Muscle layer of colon (tissue), 2 donors: ENCODE measurements at regions not wholly inside any gene's neighbourhood (a gene's known extent, or its start where the extent isn't known, plus 50 kb on each side); places are given as distances from the start of the nearest gene placed in this dataset.

Source experiments
- H3K27ac ChIP-seq: one replicate; pipeline ENCODE4 v1.7.0; 2013; ENCODE audit warnings: low read depth, mild to moderate bottlenecking, low read length, moderate library complexity
- H3K27me3 ChIP-seq, 2 donors: one replicate each; pipeline ENCODE4 v1.7.0; 2013; ENCODE audit warnings: low read length in 2 of 2, mild to moderate bottlenecking in 2 of 2; ENCODE audit not compliant: insufficient read depth in 2 of 2, control insufficient read depth in 1 of 2
- H3K36me3 ChIP-seq: one replicate; pipeline ENCODE4 v1.7.0; 2013; ENCODE audit warnings: mild to moderate bottlenecking, low read length; ENCODE audit not compliant: insufficient read depth
- H3K4me1 ChIP-seq: one replicate; pipeline ENCODE4 v1.7.0; 2013; ENCODE audit warnings: mild to moderate bottlenecking, low read length; ENCODE audit not compliant: insufficient read depth
- H3K4me3 ChIP-seq, 2 donors: one replicate each; pipeline ENCODE4 v1.7.0; 2013; ENCODE audit warnings: low read length in 2 of 2, low read depth in 1 of 2, mild to moderate bottlenecking in 1 of 2, moderate library complexity in 1 of 2
- H3K9ac ChIP-seq: one replicate; pipeline ENCODE4 v1.7.0; 2013; ENCODE audit warnings: low read length
- H3K9me3 ChIP-seq: one replicate; pipeline ENCODE4 v1.7.0; 2013; ENCODE audit warnings: mild to moderate bottlenecking, low read length
- donor health status: abdominal sarcoma.
- donor health status: Adenocarcinoma of cecum.

- H3K4me3 ChIP-seq: no peak overlapping the region
- H3K4me1 ChIP-seq: no peaks in the 10 kb centered on the region
- no peaks in the 10 kb centered on the region for H3K36me3 ChIP-seq
- no peak overlapping the region for H3K9ac ChIP-seq
- H3K27ac ChIP-seq: no peak overlapping the region
- no peaks in the 10 kb centered on the region for H3K27me3 ChIP-seq
- no peaks in the 10 kb centered on the region for H3K9me3 ChIP-seq
Observed at GRCh38 chr2:146804288-146804687, 1040.5 kb upstream of the ACVR2A start.

GRCh38 chr2:146801886-146802285 is 1042.9 kb upstream of the ACVR2A start:
- Histone ChIP-seq H3K9me3 (no peaks in the 10 kb centered on the region), H3K36me3 (no peaks in the 10 kb centered on the region), H3K4me1 (no peaks in the 10 kb centered on the region), H3K27me3 (no peaks in the 10 kb centered on the region), H3K4me3 (no peak overlapping the region), H3K27ac (no peak overlapping the region), H3K9ac (no peak overlapping the region)

GRCh38 chr2:146786396-146786795 is 1058.4 kb upstream of the ACVR2A start:
- Histone ChIP-seq H3K27ac (no peak overlapping the region), H3K4me1 (peaks cover 27% of the 10 kb centered on the region), H3K27me3 (no peaks in the 10 kb centered on the region), H3K9ac (no peak overlapping the region), H3K4me3 (no peak overlapping the region), H3K9me3 (no peaks in the 10 kb centered on the region), H3K36me3 (no peaks in the 10 kb centered on the region)

GRCh38 chr2:146785101-146785500 is 1059.7 kb upstream of the ACVR2A start:
- Histone ChIP-seq H3K9ac (no peak overlapping the region), H3K4me1 (peaks cover 27% of the 10 kb centered on the region), H3K9me3 (no peaks in the 10 kb centered on the region), H3K36me3 (no peaks in the 10 kb centered on the region), H3K27ac (no peak overlapping the region), H3K27me3 (no peaks in the 10 kb centered on the region), H3K4me3 (no peak overlapping the region)

GRCh38 chr2:146784602-146785001 is 1060.2 kb upstream of the ACVR2A start:
- Histone ChIP-seq H3K36me3 (no peaks in the 10 kb centered on the region), H3K27me3 (no peaks in the 10 kb centered on the region), H3K9ac (no peak overlapping the region), H3K27ac (no peak overlapping the region), H3K4me1 (peaks cover 27% of the 10 kb centered on the region), H3K4me3 (no peak overlapping the region), H3K9me3 (no peaks in the 10 kb centered on the region)

GRCh38 chr2:146777181-146777580 is 1067.6 kb upstream of the ACVR2A start:
- no peaks in the 10 kb centered on the region for H3K4me1 ChIP-seq

GRCh38 chr2:146776596-146776995 is 1068.2 kb upstream of the ACVR2A start:
- no peak overlapping the region for H3K27ac ChIP-seq
- H3K4me1 ChIP-seq: no peaks in the 10 kb centered on the region
- H3K4me3 ChIP-seq: no peak overlapping the region
- H3K9ac ChIP-seq: no peak overlapping the region
- no peaks in the 10 kb centered on the region for H3K36me3 ChIP-seq
- H3K9me3 ChIP-seq: no peaks in the 10 kb centered on the region
- no peaks in the 10 kb centered on the region for H3K27me3 ChIP-seq

More at GRCh38 chr2:146777181-146777580, 1067.6 kb upstream of the ACVR2A start:
- Histone ChIP-seq H3K4me3 (no peak overlapping the region), H3K9ac (no peak overlapping the region), H3K27ac (no peak overlapping the region), H3K36me3 (no peaks in the 10 kb centered on the region), H3K27me3 (no peaks in the 10 kb centered on the region), H3K9me3 (no peaks in the 10 kb centered on the region)

GRCh38 chr2:146771531-146771930 is 1073.3 kb upstream of the ACVR2A start:
- Histone ChIP-seq H3K27me3 (no peaks in the 10 kb centered on the region), H3K36me3 (no peaks in the 10 kb centered on the region), H3K4me3 (no peak overlapping the region), H3K4me1 (no peaks in the 10 kb centered on the region), H3K9ac (no peak overlapping the region), H3K9me3 (no peaks in the 10 kb centered on the region), H3K27ac (no peak overlapping the region)

- Histone ChIP-seq H3K27ac (no peak overlapping the region), H3K9ac (no peak overlapping the region), H3K36me3 (no peaks in the 10 kb centered on the region), H3K9me3 (no peaks in the 10 kb centered on the region), H3K4me3 (no peak overlapping the region), H3K4me1 (no peaks in the 10 kb centered on the region), H3K27me3 (no peaks in the 10 kb centered on the region)
Observed at GRCh38 chr2:146764301-146764700, 1080.5 kb upstream of the ACVR2A start.

GRCh38 chr2:146762786-146763185 is 1082.0 kb upstream of the ACVR2A start:
- Histone ChIP-seq H3K4me3 (no peak overlapping the region), H3K9me3 (no peaks in the 10 kb centered on the region), H3K9ac (no peak overlapping the region), H3K27ac (no peak overlapping the region), H3K4me1 (no peaks in the 10 kb centered on the region), H3K36me3 (no peaks in the 10 kb centered on the region), H3K27me3 (no peaks in the 10 kb centered on the region)

- Histone ChIP-seq H3K27ac (no peak overlapping the region), H3K4me3 (no peak overlapping the region)
Observed at GRCh38 chr2:146754606-146755005, 1090.2 kb upstream of the ACVR2A start.

GRCh38 chr2:146748046-146748445 is 1096.8 kb upstream of the ACVR2A start:
- H3K4me1 ChIP-seq: no peaks in the 10 kb centered on the region
- no peaks in the 10 kb centered on the region for H3K9me3 ChIP-seq
- no peaks in the 10 kb centered on the region for H3K27me3 ChIP-seq
- H3K36me3 ChIP-seq: no peaks in the 10 kb centered on the region
- H3K4me3 ChIP-seq: no peak overlapping the region
- H3K9ac ChIP-seq: no peak overlapping the region
- H3K27ac ChIP-seq: no peak overlapping the region

More at GRCh38 chr2:146754606-146755005, 1090.2 kb upstream of the ACVR2A start:
- no peaks in the 10 kb centered on the region for H3K36me3 ChIP-seq
- no peaks in the 10 kb centered on the region for H3K4me1 ChIP-seq
- no peaks in the 10 kb centered on the region for H3K27me3 ChIP-seq
- H3K9me3 ChIP-seq: no peaks in the 10 kb centered on the region
- H3K9ac ChIP-seq: no peak overlapping the region
